D721Med (cell line): ENCODE measurements at regions not wholly inside any gene's neighbourhood (a gene's known extent, or its start where the extent isn't known, plus 50 kb on each side); places are given as distances from the start of the nearest gene placed in this dataset.

Experiments used
- DNase-seq: peaks from one replicate; pipeline ENCODE4 v3.0.0; 2011; ENCODE audit warnings: low spot score; ENCODE audit not compliant: insufficient read length
- FAIRE-seq: peaks from 2 replicates; lab custom pipeline; 2011; peaks lifted over from hg19 to GRCh38; lab: Jason Lieb, UNC
- CTCF ChIP-seq: IDR thresholded peaks from 2 replicates; pipeline ENCODE4 v1.5.1; 2012; ENCODE audit warnings: mild to moderate bottlenecking, control low read depth; ENCODE audit not compliant: insufficient read depth; ENCODE audit errors: missing control alignments

- no peak for TF ChIP-seq CTCF
- FAIRE-seq (no peak), DNase-seq (no peak)
These were observed 142.5 kb downstream of the GNAT3 start for GRCh38 chr7:80369321-80369720.

GRCh38 chr7:80362677-80363076 lies 149.2 kb downstream of the GNAT3 start:
- FAIRE-seq = no peak
- no peak for DNase-seq
- TF ChIP-seq CTCF = no peak

DNA sequence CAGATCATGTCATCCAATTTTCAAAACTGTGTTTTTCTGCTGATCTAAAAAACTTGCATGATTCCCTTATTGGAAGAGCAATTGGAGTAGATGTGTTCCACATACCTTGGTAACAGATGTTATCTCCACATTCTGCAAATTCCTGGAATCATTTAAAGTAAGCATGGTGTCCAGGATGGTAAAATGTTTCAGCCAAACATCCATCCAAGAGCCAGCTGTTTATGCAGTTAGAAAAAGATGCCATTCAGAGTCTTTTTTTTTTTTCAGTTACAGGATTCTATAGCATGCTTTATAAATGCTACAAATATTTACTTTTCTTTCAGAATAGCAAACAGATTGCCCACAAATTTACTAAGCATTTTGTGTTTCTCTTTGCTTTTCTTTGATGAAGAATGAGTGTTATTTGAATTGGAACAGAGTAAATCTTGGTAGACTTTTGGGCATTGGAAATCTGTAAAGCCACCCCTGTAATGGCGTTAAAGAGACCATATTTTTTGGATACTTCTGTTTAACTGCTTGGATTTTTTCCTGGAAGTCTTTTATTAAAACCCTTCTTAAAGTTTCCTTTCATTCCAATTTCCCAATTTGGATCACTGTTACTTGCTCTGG lies 149.8 kb downstream of the GNAT3 start:
- no peak for TF ChIP-seq CTCF
- no peak for DNase-seq
- no peak for FAIRE-seq

GRCh38 chr7:80359476-80359875 lies 152.4 kb downstream of the GNAT3 start:
- no peak for FAIRE-seq

GRCh38 chr7:80359029-80359428 lies 152.8 kb downstream of the GNAT3 start:
- TF ChIP-seq CTCF = no peak
- FAIRE-seq (no peak), DNase-seq (no peak)

More at GRCh38 chr7:80359476-80359875, 152.4 kb downstream of the GNAT3 start:
- no peak for DNase-seq
- no peak for TF ChIP-seq CTCF

- no peak for FAIRE-seq
- TF ChIP-seq CTCF = no peak
- no peak for DNase-seq
These were observed 154.3 kb downstream of the GNAT3 start for GRCh38 chr7:80357530-80357929.

DNA sequence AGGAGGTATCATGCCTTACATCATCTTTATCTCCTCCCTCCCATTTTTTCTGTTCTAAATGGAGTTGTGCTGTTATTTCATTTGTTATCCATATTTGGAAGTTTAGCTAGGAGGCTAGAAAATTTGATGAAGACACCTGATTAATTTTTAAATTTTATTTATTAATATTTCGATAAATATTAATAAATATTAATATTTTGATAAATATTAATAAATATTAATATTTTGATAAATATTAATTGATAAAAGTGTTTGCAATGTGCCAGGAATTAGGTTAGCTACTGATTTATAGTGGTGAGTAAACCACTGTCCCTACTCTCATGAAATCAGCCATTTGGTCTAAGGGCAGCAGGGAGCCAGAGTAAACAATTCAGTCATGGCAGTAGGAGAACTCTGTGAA lies 161.4 kb downstream of the GNAT3 start:
- DNase-seq (no peak), FAIRE-seq (no peak)
- TF ChIP-seq CTCF = no peak
